Effector memory CD8-positive, alpha-beta T cell (primary cell): ENCODE measurements at regions not wholly inside any gene's neighbourhood (a gene's known extent, or its start where the extent isn't known, plus 50 kb on each side); places are given as distances from the start of the nearest gene placed in this dataset.
"Not testable (repeated sequence)": the region's sequence is repeated elsewhere in the genome, so short reads cannot be mapped to it uniquely, and the experiment has no call there.

Experiments used
- ATAC-seq: fragments of 150-1000 bp; cut with Tn5 transposase; replicated peaks from 2 replicates; pipeline ENCODE4 v1.10.0; 2021; ENCODE audit warnings: mild to moderate bottlenecking, moderate library complexity
- DNase-seq, 3 experiments: peaks; one replicate each; pipeline ENCODE4 v3.0.0; 2021
- H3K27ac Mint-ChIP-seq, 2 donors: one replicate each; pipeline ENCODE4 v1.8.0; 2022; ENCODE audit warnings: mild to moderate bottlenecking in 2 of 2, mixed read lengths in 2 of 2, moderate library complexity in 2 of 2
- H3K27me3 Mint-ChIP-seq, 2 donors: one replicate each; pipeline ENCODE4 v1.8.0; 2022; ENCODE audit warnings: mixed read lengths in 2 of 2
- H3K36me3 Mint-ChIP-seq: one replicate; pipeline ENCODE4 v1.8.0; 2022; ENCODE audit warnings: mild to moderate bottlenecking, moderate library complexity, mixed read lengths; ENCODE audit not compliant: insufficient read depth
- H3K4me1 Mint-ChIP-seq, 2 donors: one replicate each; pipeline ENCODE4 v1.8.0; 2022; ENCODE audit warnings: low read depth in 2 of 2, mixed read lengths in 2 of 2
- H3K4me3 Mint-ChIP-seq, 2 donors: one replicate each; pipeline ENCODE4 v1.8.0; 2022; ENCODE audit warnings: mild to moderate bottlenecking in 2 of 2, mixed read lengths in 2 of 2, moderate library complexity in 2 of 2
- H3K9me3 Mint-ChIP-seq, 2 donors: one replicate each; pipeline ENCODE4 v1.8.0; 2022; ENCODE audit warnings: mixed read lengths in 2 of 2

DNA sequence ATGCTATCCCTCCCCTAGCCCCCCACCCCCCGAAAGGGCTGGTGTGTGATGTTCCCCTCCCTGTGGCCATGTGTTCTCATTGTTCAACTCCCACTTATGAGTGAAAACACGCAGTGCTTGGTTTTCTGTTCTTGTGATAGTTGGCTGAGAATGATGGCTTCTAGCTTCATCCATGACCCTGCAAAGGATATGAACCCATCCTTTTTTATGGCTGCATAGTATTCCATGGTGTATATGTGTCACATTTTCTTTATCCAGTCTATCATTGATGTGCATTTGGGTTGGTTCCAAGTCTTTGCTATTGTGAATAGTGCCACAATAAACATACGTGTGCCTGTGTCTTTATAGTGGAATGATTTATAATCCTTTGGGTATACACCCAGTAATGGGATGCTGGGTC is 565.1 kb upstream of the ADAMTS9 start:
- not testable (repeated sequence) for H3K4me3 Mint-ChIP-seq, H3K27me3 Mint-ChIP-seq, H3K27ac Mint-ChIP-seq, H3K36me3 Mint-ChIP-seq, H3K4me1 Mint-ChIP-seq, ATAC-seq, DNase-seq
- H3K9me3 Mint-ChIP-seq: peaks cover 7 to 17% of the 10 kb centered on the region in 2 donors

DNA sequence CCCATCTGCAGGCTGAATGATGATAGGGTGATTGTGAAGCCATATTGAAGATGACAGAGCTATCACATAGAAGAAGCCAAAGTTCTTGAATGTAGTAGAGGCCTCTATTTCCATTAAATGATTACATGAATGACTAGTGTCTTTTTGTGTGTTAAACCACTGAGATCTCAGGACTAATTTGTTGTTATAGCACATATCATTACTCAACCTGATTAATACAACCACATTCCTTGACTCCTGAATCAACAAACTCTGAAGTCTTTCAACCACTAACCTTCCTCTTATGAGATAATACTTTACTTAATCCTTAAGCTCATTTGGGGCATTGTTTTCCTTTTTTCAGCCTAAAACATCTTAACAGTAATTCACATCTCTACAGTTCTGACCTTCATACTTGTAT is 564.5 kb upstream of the ADAMTS9 start:
- no peak overlapping the region for H3K4me3 Mint-ChIP-seq
- no peaks in the 10 kb centered on the region for H3K27me3 Mint-ChIP-seq
- H3K27ac Mint-ChIP-seq: no peak overlapping the region
- no peaks in the 10 kb centered on the region for H3K4me1 Mint-ChIP-seq
- ATAC-seq: no peak
- H3K36me3 Mint-ChIP-seq: no peaks in the 10 kb centered on the region
- peaks cover 7 to 17% of the 10 kb centered on the region in 2 donors for H3K9me3 Mint-ChIP-seq
- no peak for DNase-seq

DNA sequence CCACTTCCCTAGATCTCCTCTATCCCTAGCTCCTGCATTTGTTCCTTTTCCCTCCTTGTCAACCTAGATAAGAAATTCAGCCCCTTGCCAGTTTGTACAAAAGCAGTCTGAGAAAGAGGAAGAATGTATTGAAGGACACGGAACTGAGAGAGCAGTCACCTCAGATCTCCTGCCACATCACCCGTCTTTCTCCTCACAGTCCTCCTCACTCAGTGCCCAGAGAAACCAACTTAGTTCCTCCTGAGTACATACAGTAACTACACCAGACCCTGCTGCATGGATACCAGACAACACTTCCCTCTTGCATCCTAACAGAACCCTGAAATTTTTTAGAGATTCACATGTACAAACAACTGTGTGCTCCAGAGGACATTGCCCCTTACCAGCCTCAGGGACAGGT is 563.6 kb upstream of the ADAMTS9 start:
- Mint-ChIP-seq H3K36me3 (no peaks in the 10 kb centered on the region), H3K9me3 (peaks cover 7 to 17% of the 10 kb centered on the region in 2 donors), H3K27me3 (no peaks in the 10 kb centered on the region), H3K27ac (no peak overlapping the region), H3K4me1 (no peaks in the 10 kb centered on the region), H3K4me3 (no peak overlapping the region)
- no peak for DNase-seq
- ATAC-seq: no peak

DNA sequence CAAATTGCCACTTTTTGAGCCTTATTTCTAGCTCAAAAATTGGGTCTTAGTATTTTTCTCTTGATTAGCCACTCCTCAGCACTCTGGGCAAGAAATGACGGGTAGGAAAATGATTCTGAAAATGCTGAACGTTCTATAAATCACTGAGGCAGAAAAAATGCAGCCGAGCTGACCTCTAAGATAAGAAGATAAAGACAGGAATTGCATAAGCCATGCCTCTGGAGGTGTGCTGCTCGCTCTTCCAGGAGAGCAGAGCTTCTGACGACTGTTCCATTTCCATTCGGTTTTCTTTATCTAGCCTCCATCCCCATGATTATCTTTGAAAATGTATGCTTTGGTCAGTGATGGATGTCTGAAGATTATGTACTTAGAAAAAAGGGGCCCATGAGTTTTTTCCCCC is 558.8 kb upstream of the ADAMTS9 start:
- no peak for DNase-seq
- H3K27ac Mint-ChIP-seq: no peak overlapping the region
- H3K36me3 Mint-ChIP-seq: no peaks in the 10 kb centered on the region
- H3K27me3 Mint-ChIP-seq: no peaks in the 10 kb centered on the region
- H3K4me3 Mint-ChIP-seq: no peak overlapping the region
- H3K9me3 Mint-ChIP-seq: peaks cover 5 to 13% of the 10 kb centered on the region in 2 donors
- no peak for ATAC-seq
- H3K4me1 Mint-ChIP-seq: no peaks in the 10 kb centered on the region

DNA sequence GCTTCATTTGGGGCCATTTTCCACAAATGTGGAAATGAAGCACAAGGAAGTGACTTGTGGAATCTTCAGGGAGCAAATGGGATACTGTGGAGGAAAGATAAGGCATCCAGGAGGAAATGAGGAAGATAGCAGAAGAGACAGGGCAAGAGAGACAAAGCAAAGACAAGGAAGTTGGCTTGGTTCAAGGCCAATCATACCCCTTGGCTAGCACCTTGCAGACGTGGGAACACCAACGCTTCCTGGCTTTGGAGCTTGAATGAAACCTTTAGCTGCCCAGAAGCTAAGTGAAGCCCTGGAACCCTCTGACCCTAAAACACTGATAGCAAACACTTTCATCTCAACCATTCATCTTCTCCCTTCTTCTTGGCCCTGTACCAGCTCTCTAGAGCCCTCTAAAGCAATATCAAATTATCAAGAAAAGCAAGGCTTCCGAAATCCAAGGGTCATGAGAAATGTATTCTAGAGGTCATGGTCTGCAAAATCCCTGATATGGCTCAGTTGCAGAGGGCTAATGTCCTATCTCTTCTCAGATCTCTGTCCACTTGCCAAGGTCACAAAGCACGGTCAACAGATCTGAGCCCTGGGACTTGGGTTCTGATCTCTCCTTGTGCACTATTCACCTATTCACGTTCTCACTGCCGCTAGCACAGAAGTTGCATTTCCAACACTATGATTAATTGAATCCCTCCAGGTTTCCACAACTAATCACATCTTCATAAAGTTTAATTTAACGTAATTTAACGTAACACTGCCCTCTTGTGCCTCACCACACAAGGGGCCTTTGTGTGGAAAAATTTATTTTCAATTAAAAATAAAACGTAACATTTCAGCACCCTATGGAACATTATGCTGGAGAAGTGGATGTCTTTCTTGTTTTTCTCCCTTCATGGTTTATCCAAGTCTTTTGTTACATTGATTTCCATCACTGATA is 557.6 kb upstream of the ADAMTS9 start:
- Mint-ChIP-seq H3K4me1 (no peaks in the 10 kb centered on the region), H3K27me3 (no peaks in the 10 kb centered on the region), H3K9me3 (peaks cover 5 to 8% of the 10 kb centered on the region in 2 donors), H3K4me3 (no peak overlapping the region), H3K36me3 (no peaks in the 10 kb centered on the region), H3K27ac (no peak overlapping the region)
- DNase-seq: no peak
- no peak for ATAC-seq

DNA sequence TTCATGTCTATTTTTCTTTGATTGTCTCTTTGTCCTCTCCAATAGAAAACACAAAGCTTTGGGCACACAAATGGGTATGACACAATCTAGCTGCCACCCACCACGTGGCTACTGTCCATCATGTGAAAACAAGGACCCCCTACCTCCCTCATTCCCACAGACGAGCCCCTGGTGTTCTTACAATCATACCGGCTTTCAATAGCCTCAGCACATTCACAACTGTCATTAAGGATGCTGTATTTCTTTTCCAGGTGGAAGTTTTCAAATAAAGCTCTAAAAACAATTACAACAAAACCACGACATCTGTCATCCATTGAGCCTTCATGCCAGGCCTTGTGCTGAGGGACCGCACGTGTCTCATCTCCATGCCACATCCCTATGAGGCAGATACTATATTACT is 552.6 kb upstream of the ADAMTS9 start:
- H3K36me3 Mint-ChIP-seq: no peaks in the 10 kb centered on the region
- no peak for DNase-seq
- no peak for ATAC-seq
- no peaks in the 10 kb centered on the region for H3K27me3 Mint-ChIP-seq
- peaks cover 7 to 19% of the 10 kb centered on the region in 2 donors for H3K9me3 Mint-ChIP-seq
- no peak overlapping the region for H3K27ac Mint-ChIP-seq
- H3K4me1 Mint-ChIP-seq: no peaks in the 10 kb centered on the region
- no peak overlapping the region for H3K4me3 Mint-ChIP-seq

DNA sequence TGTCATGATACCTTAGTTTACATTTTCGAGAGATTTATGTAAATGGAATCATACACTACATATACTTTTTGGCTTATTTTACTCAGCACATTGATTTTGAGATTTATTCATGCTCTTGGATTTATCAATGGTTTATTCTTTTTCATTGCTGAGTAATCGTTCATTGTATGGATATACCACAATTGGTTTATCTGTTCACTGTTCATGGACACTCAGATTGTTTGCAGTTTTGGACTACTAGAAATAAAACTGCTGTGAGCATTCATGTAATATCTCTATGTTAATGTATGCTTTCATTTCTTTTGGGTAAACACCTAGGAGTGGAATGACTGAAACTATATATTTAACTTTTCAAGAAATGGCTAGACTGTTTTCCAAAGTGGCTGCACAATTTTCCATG is 550.9 kb upstream of the ADAMTS9 start:
- Mint-ChIP-seq H3K36me3 (no peaks in the 10 kb centered on the region), H3K27me3 (no peaks in the 10 kb centered on the region), H3K4me1 (no peaks in the 10 kb centered on the region), H3K27ac (no peak overlapping the region), H3K9me3 (peaks cover 7 to 20% of the 10 kb centered on the region in 2 donors), H3K4me3 (no peak overlapping the region)
- no peak for DNase-seq
- ATAC-seq: no peak

DNA sequence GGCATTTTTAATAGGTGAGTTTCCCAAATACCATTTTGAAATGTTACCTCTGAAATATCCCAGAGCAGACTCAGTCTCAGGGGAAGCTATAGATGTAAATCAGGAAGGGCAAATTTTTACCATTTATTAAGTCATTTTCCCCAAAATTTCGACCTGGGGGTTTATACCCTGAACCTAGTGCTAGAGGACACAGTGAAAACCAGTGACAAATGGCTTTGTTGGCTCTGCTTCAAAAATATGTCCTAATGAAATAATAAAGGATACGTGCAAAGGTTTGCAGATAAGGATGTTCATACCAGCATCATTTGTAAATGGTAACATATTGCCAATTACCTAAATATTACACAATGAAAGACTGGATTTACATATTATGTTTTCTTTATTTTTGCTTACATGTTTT is 546.7 kb upstream of the ADAMTS9 start:
- H3K27me3 Mint-ChIP-seq: no peaks in the 10 kb centered on the region
- H3K9me3 Mint-ChIP-seq: peaks cover 7% of the 10 kb centered on the region in 2 donors
- no peak overlapping the region for H3K27ac Mint-ChIP-seq
- no peak overlapping the region for H3K4me3 Mint-ChIP-seq
- no peak for ATAC-seq
- no peaks in the 10 kb centered on the region for H3K36me3 Mint-ChIP-seq
- H3K4me1 Mint-ChIP-seq: no peaks in the 10 kb centered on the region
- DNase-seq: no peak

DNA sequence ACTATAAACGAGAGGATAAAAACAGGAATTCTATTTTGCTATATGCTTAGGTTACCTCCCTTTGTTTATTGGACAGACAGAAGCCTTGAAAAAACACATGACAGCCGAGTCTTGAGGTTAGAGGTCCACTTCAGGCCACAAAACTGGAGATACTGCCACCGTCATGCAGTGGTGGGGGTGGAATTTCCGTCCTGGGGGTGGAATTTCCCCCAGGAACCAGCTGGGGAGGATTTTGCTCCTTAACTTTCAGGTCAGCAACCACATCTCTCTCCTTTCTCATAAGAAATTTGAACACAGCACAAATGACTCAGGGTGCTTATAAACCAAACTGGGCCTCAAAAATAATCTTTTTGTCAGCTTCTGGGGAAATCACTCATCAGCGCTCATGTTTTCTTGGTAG is 545.8 kb upstream of the ADAMTS9 start:
- no peak overlapping the region for H3K4me3 Mint-ChIP-seq
- no peak overlapping the region for H3K27ac Mint-ChIP-seq
- H3K9me3 Mint-ChIP-seq: peaks cover 7% of the 10 kb centered on the region in 2 donors
- H3K4me1 Mint-ChIP-seq: no peaks in the 10 kb centered on the region
- ATAC-seq (no peak), DNase-seq (no peak)
- H3K36me3 Mint-ChIP-seq: no peaks in the 10 kb centered on the region
- no peaks in the 10 kb centered on the region for H3K27me3 Mint-ChIP-seq

DNA sequence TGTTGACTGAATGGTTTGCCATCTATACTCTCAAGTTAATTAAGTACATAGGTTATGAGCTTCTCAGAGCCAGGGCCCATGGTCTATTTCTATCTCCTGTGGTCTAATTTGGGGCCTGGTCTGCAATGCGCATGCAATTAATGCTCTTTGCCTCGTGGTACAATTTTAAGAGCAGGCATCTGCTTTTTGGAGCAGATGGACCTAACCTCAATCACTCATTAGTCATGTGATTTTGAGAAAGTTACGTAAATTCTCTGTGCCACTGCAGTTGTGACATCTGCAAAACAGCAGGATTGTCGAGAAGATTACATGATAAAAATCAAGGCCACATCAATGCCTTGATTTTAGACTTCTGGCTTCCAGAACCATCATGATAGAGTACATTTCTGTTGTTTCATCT is 543.7 kb upstream of the ADAMTS9 start:
- Mint-ChIP-seq H3K9me3 (peaks cover 5 to 7% of the 10 kb centered on the region in 2 donors), H3K4me1 (no peaks in the 10 kb centered on the region), H3K36me3 (no peaks in the 10 kb centered on the region), H3K27ac (no peak overlapping the region), H3K4me3 (no peak overlapping the region), H3K27me3 (no peaks in the 10 kb centered on the region)
- DNase-seq (no peak), ATAC-seq (no peak)

DNA sequence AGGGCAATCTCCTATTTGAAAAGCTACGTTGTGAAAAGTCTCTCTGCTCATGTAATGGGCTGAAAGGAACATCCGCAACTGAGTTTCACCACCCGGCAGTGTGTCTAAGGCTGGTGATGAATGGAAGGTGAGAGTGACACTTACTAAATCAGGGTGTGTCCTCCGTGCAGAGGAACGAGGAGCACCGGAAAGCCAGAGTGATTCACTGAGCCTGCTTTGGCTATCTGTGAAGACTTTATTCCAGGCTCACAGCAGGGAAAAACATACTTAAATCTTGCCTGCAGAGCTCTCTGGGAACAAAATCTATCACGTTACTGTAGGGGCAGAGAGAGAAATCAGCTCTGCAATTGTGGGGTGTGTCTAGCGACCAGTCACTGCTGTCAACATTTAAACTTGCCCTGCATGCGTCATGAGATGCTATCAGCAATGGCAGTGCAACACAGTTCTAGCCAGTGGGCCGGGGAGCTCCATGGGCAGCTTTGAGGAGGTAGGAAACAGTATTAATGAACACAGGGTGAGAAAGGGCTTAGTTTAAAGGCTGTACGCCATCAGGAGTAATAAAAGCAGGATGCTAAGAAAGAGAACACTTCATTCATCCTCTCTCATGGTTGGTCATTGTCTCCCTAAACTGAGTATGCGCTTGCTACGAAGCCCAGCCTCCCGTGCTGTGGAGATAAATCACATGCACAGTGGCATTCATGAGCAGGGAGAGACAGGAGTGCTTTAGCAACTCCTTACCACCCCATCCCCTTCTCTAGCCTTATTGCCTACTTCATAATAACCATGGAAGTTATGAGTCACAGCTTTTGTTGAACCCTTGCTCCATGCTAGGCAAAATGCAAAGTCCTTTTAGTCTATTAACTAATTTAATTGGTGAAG is 542.7 kb upstream of the ADAMTS9 start:
- DNase-seq: no peak

DNA sequence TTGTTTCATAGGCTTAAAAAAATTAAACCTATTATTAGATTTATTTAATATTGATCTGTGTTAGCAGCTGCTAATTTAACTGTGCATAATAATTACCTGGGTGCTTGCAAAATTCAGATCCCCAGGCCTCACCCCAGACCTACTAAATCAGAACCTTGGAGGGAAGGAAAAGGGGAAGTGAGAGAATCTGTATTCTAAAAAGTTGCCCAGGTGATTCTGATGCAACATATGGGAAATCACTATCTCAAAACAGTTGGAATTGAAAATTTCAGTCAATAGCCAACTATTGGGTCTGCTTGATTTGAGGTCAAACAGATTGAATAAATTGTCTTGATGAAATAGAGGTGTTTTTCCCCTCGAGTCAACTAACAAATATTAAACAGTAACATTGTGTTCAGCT is 538.5 kb upstream of the ADAMTS9 start:
- ATAC-seq (no peak), DNase-seq (no peak)
- H3K4me1 Mint-ChIP-seq: no peaks in the 10 kb centered on the region
- H3K36me3 Mint-ChIP-seq: no peaks in the 10 kb centered on the region
- H3K27ac Mint-ChIP-seq: no peak overlapping the region
- peaks cover 0 to 7% of the 10 kb centered on the region in 2 donors for H3K9me3 Mint-ChIP-seq
- no peaks in the 10 kb centered on the region for H3K27me3 Mint-ChIP-seq
- no peak overlapping the region for H3K4me3 Mint-ChIP-seq

More for the DNA sequence above, 542.7 kb upstream of the ADAMTS9 start:
- H3K4me3 Mint-ChIP-seq: no peak overlapping the region
- H3K36me3 Mint-ChIP-seq: no peaks in the 10 kb centered on the region
- ATAC-seq: no peak
- no peak overlapping the region for H3K27ac Mint-ChIP-seq
- no peaks in the 10 kb centered on the region for H3K4me1 Mint-ChIP-seq
- H3K27me3 Mint-ChIP-seq: no peaks in the 10 kb centered on the region
- H3K9me3 Mint-ChIP-seq: peaks cover 2% of the 10 kb centered on the region in 2 donors

DNA sequence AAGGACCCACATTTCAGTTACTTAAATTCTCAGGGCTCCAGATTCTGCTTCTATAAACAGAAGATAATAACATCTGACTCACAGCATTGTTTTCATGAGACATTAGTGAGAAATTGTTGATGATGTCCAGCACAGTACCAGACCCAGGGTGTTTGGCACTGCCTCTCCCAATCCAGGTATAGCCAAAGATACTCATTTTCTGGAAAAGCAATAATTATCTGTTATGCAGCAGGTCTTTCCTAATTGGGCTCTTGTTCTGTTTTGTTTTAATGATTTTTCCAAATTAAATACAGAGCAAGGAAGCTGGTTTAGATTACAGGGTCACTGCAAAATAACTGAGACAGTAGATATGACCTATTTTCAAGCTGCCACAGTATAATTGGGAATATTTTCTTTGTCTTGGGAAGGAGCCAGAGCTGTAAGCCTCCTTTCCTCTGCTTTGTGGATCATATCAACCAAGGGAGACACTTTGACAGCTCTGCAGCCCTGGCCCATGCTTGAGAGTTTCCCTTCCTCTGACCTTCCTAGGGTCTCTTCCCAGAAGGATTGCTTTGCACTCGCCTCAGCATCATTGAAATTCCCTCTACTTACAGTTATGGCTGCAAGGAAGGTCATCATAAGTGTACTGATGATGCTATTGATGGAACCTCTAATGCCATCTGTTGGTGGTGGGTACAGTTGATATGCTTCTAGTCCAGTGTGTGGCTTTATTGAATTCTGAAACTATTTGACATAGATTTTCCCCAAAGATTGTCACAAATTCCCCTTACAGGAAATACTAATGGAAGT is 522.4 kb upstream of the ADAMTS9 start:
- no peak overlapping the region for H3K4me3 Mint-ChIP-seq
- no peaks in the 10 kb centered on the region for H3K4me1 Mint-ChIP-seq
- ATAC-seq: no peak
- no peaks in the 10 kb centered on the region for H3K36me3 Mint-ChIP-seq
- H3K27ac Mint-ChIP-seq: no peak overlapping the region
- H3K9me3 Mint-ChIP-seq: peaks cover 0 to 14% of the 10 kb centered on the region in 2 donors
- DNase-seq: no peak
- no peaks in the 10 kb centered on the region for H3K27me3 Mint-ChIP-seq
